Right atrium auricular region (tissue), 2 donors: ENCODE measurements at regions not wholly inside any gene's neighbourhood (a gene's known extent, or its start where the extent isn't known, plus 50 kb on each side); places are given as distances from the start of the nearest gene placed in this dataset.

Source experiments
- DNase-seq: peaks from one replicate; pipeline ENCODE4 v3.0.0-alpha.2; 2019; ENCODE audit warnings: low spot score
- H3K27ac ChIP-seq, 2 donors: fragments of 200-600 bp; sonication (generic); 1 replicate in 1 of 2; 2 replicates in 1 of 2; pipeline ENCODE4 v1.5.1; 2016 to 2019
- H3K27me3 ChIP-seq, 2 donors: fragments of 200-600 bp; sonication (generic); one replicate each; pipeline versions ENCODE4 v1.5.1 to v1.6.0; 2017 to 2019
- H3K36me3 ChIP-seq: fragments of 200-600 bp; sonication (generic); one replicate; pipeline ENCODE4 v1.5.1; 2016
- H3K4me1 ChIP-seq, 2 donors: fragments of 200-600 bp; sonication (generic); one replicate each; pipeline versions ENCODE4 v1.5.1 to v1.6.0; 2017 to 2019
- H3K4me3 ChIP-seq, 2 donors: fragments of 200-600 bp; sonication (generic); 1 replicate in 1 of 2; 2 replicates in 1 of 2; pipeline ENCODE4 v1.5.1; 2017 to 2019; ENCODE audit warnings: mild to moderate bottlenecking in 1 of 2, moderate library complexity in 1 of 2
- H3K9me3 ChIP-seq, 2 donors: fragments of 200-600 bp; sonication (generic); one replicate each; pipeline ENCODE4 v1.5.1; 2019
- TF ChIP-seq, protein P1 (sequence below), 2 donors: fragments of 200-600 bp; sonication (generic); IDR thresholded peaks; one replicate each; pipeline ENCODE4 v1.5.1; 2019; ENCODE audit warnings: antibody characterized with exemption in 2 of 2

DNA sequence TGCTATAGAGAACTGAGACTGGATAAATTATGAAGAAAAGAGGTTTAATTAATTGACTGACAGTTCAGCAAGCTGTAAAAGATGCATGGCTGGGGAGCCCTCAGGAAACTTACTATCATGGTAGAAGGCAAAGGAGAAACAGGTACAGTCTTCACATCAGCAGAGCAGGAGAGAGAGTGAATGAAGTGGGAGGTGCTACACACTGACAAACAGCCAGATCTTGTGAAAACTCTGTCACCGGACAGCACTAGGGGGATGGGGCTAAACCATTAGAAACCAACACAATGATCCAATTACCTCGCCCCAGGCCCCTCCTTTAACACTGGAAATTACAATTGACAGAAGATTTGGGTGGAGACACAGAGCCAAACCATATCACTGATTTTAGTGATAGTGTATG is 682.4 kb downstream of the SLC16A7 start:
- no peak overlapping the region for H3K27ac ChIP-seq
- TF ChIP-seq, protein P1, sequence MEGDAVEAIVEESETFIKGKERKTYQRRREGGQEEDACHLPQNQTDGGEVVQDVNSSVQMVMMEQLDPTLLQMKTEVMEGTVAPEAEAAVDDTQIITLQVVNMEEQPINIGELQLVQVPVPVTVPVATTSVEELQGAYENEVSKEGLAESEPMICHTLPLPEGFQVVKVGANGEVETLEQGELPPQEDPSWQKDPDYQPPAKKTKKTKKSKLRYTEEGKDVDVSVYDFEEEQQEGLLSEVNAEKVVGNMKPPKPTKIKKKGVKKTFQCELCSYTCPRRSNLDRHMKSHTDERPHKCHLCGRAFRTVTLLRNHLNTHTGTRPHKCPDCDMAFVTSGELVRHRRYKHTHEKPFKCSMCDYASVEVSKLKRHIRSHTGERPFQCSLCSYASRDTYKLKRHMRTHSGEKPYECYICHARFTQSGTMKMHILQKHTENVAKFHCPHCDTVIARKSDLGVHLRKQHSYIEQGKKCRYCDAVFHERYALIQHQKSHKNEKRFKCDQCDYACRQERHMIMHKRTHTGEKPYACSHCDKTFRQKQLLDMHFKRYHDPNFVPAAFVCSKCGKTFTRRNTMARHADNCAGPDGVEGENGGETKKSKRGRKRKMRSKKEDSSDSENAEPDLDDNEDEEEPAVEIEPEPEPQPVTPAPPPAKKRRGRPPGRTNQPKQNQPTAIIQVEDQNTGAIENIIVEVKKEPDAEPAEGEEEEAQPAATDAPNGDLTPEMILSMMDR (IDR thresholded peaks at IDR 0.05), result no peak
- H3K4me1 ChIP-seq, result no peaks in the 10 kb centered on the region
- H3K27me3 ChIP-seq, result no peaks in the 10 kb centered on the region
- no peaks in the 10 kb centered on the region for H3K9me3 ChIP-seq
- H3K36me3 ChIP-seq, result no peaks in the 10 kb centered on the region
- no peak overlapping the region for H3K4me3 ChIP-seq
- DNase-seq, result no peak

GRCh38 chr12:60279221-60279620 is 683.4 kb downstream of the SLC16A7 start:
- TF ChIP-seq, protein P1 (IDR thresholded peaks at IDR 0.05), result no peak
- H3K27me3 ChIP-seq, result no peaks in the 10 kb centered on the region
- H3K9me3 ChIP-seq, result no peaks in the 10 kb centered on the region
- no peak for DNase-seq
- H3K4me3 ChIP-seq, result no peak overlapping the region
- H3K27ac ChIP-seq, result no peak overlapping the region
- no peaks in the 10 kb centered on the region for H3K4me1 ChIP-seq
- H3K36me3 ChIP-seq, result no peaks in the 10 kb centered on the region

DNA sequence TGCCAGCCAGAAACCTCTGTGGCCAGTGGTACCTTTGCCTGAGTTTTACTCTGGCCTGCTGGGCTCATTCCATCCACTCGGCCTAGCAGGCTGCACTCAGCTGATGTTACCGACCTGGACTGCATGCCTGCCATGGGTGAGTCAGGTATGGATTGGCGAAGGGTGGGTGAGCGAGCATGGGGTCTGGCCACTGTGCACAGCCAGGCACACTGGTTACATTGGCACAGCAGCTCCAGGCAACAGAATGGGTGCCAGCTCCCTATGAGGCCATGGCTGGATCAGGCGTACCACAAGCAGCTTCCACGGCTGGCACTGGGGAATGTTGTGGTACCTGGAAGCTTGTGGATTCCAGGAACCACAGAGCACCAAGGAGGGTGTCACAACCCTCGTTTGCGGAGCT is 685.7 kb downstream of the SLC16A7 start:
- Histone ChIP-seq H3K4me1 (no peaks in the 10 kb centered on the region), H3K9me3 (no peaks in the 10 kb centered on the region), H3K36me3 (no peaks in the 10 kb centered on the region), H3K27ac (no peak overlapping the region), H3K4me3 (no peak overlapping the region), H3K27me3 (no peaks in the 10 kb centered on the region)
- no peak for DNase-seq
- TF ChIP-seq, protein P1 (IDR thresholded peaks at IDR 0.05), result no peak

GRCh38 chr12:60290532-60290931 is 694.7 kb downstream of the SLC16A7 start:
- TF ChIP-seq, protein P1 (IDR thresholded peaks at IDR 0.05), result no peak
- no peak for DNase-seq
- H3K4me1 ChIP-seq, result no peaks in the 10 kb centered on the region
- no peaks in the 10 kb centered on the region for H3K27me3 ChIP-seq
- H3K27ac ChIP-seq, result no peak overlapping the region
- H3K9me3 ChIP-seq, result no peaks in the 10 kb centered on the region
- H3K36me3 ChIP-seq, result no peaks in the 10 kb centered on the region
- H3K4me3 ChIP-seq, result no peak overlapping the region

- no peak for DNase-seq
- Histone ChIP-seq H3K27ac (no peak overlapping the region), H3K36me3 (no peaks in the 10 kb centered on the region), H3K27me3 (no peaks in the 10 kb centered on the region), H3K9me3 (no peaks in the 10 kb centered on the region), H3K4me1 (no peaks in the 10 kb centered on the region), H3K4me3 (no peak overlapping the region)
- TF ChIP-seq, protein P1 (IDR thresholded peaks at IDR 0.05), result no peak
Measured at GRCh38 chr12:60308366-60308991, 712.6 kb downstream of the SLC16A7 start.

- DNase-seq, result no peak
- H3K4me3 ChIP-seq, result no peak overlapping the region
- no peak overlapping the region for H3K27ac ChIP-seq
- no peaks in the 10 kb centered on the region for H3K27me3 ChIP-seq
- no peaks in the 10 kb centered on the region for H3K4me1 ChIP-seq
- H3K36me3 ChIP-seq, result no peaks in the 10 kb centered on the region
- H3K9me3 ChIP-seq, result no peaks in the 10 kb centered on the region
- TF ChIP-seq, protein P1 (IDR thresholded peaks at IDR 0.05), result no peak
Measured at GRCh38 chr12:60311940-60312339, 716.1 kb downstream of the SLC16A7 start.
